ENCODE measurements at regions not wholly inside any gene's neighbourhood (a gene's known extent, or its start where the extent isn't known, plus 50 kb on each side); places are given as distances from the start of the nearest gene placed in this dataset.

DNA sequence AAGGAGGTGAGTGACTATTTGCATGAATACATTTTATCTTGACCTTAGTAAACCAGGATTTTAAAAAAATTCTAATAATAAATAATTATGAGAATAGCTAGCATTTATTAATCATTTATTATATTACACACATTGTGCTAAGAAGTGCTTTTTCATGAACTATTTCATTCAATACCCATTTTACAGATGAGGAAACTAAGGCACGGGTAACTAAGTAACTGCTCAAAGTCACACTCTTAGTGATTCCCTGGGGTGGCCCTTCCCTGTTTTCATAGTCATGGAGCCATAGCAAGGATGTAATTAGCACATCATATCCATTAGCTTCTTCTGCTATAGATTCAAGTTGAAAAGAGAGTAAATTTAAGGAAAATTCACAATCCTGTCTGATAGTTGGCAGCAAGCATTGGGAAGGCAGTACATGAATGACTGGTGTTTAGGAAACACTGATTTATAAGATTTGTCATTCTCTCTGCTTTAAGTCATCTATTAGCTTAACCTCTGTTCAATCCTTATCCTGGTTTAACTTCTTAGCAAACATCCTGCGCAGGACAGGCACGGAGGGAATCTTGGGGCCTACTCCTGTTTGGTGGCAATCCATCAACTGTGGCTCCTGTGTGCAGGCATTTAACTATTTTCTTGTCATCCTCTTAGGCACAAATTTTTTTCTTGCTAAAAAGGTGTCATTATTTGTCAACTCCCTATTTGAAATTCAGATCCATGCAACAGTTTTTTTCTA lies 68.3 kb downstream of the RIN2 start:
- DNase-seq (no peak), ATAC-seq (no peak)
- Histone ChIP-seq H3K9me3 (no peaks in the 10 kb centered on the region), H3K27ac (no peak overlapping the region), H3K4me1 (peaks cover 4 to 65% (median 44%) of the 10 kb centered on the region in 12 donors), H3K4me3 (no peak overlapping the region), H3K27me3 (no peaks in the 10 kb centered on the region), H3K36me3 (no peaks in the 10 kb centered on the region)
- TF ChIP-seq CTCF (IDR thresholded peaks at IDR 0.05) (no peak), POLR2A (IDR thresholded peaks at IDR 0.05) (no peak)
- 89 to 93% (median 91%) methylated on average over 3 of the region's 3 CpGs for WGBS, 4 donors
- intact Hi-C loops (cut with DNase I), result loop anchor here in 4 of 10 donors (5.0 to 10.0 kb wide), 3 partner anchors 39 to 61 kb away; no protein-coding TSS in a partner anchor

- TF ChIP-seq POLR2A (IDR thresholded peaks at IDR 0.05), result no peak
- no peak for TF ChIP-seq CTCF (IDR thresholded peaks at IDR 0.05)
- H3K36me3 ChIP-seq, result no peaks in the 10 kb centered on the region
- intact Hi-C loops (cut with DNase I), result loop anchor here in 4 of 10 donors (5.0 to 10.0 kb wide), 3 partner anchors 41 to 59 kb away; no protein-coding TSS in a partner anchor
- no peaks in the 10 kb centered on the region for H3K27me3 ChIP-seq
- no peaks in the 10 kb centered on the region for H3K9me3 ChIP-seq
- peaks cover 4 to 58% (median 35%) of the 10 kb centered on the region in 12 donors for H3K4me1 ChIP-seq
- peak overlapping the region in 6 of 12 donors; percentile 1 to 19 (median 12) for H3K27ac ChIP-seq
- 64 to 79% (median 73%) methylated on average over 1 of the region's 1 CpG for WGBS, 4 donors
- ATAC-seq (no peak), DNase-seq (no peak)
- no peak overlapping the region for H3K4me3 ChIP-seq
Observed at GRCh38 chr20:19827818-19828217, 69.8 kb downstream of the RIN2 start.

DNA sequence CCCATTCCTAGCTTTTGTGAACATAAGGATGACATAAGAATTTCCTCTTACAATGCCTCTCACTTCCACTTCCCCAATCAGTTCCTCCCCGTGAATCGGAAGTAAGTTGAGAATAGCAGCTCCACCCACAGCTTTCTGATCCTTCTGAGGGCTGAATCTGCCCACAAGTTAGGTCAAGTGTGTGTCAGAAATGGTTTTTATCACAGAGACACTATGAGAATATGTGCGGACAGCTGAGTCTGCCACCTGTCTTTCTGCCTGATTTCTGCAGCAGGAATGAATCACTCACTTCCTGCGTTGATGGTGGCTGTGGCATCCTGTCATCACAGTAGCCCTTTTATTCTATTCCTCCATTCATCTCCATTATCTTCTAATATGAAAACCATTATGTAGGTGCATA lies 70.2 kb downstream of the RIN2 start:
- Histone ChIP-seq H3K36me3 (no peaks in the 10 kb centered on the region), H3K4me3 (no peak overlapping the region), H3K27me3 (no peaks in the 10 kb centered on the region), H3K9me3 (no peaks in the 10 kb centered on the region), H3K4me1 (peaks cover 4 to 54% (median 33%) of the 10 kb centered on the region in 12 donors), H3K27ac (peak overlapping the region in 6 of 12 donors; percentile 1 to 19 (median 12))
- WGBS, 4 donors, result 16 to 20% (median 18%) methylated on average over 4 of the region's 4 CpGs
- peak in 1 of 5 donors; percentile 23 for DNase-seq
- ATAC-seq, result peak in 3 of 4 donors; percentile 47 to 66 (median 55)
- TF ChIP-seq CTCF (IDR thresholded peaks at IDR 0.05), result peak in 8 of 12 donors; percentile 20 to 64 (median 48)
- no peak for TF ChIP-seq POLR2A (IDR thresholded peaks at IDR 0.05)
- intact Hi-C loops (cut with DNase I), result loop anchor here in 4 of 10 donors (5.0 to 10.0 kb wide), 3 partner anchors 41 to 59 kb away; no protein-coding TSS in a partner anchor

- WGBS, 4 donors, result 73 to 83% (median 78%) methylated on average over 2 of the region's 2 CpGs; no CpG with 5 or more reads in 1 of the 4 donors
- Histone ChIP-seq H3K27ac (no peak overlapping the region), H3K27me3 (no peaks in the 10 kb centered on the region), H3K36me3 (no peaks in the 10 kb centered on the region), H3K4me3 (no peak overlapping the region), H3K4me1 (peaks cover 0 to 40% (median 17%) of the 10 kb centered on the region in 12 donors), H3K9me3 (no peaks in the 10 kb centered on the region)
- no peak for ATAC-seq
- DNase-seq, result no peak
- intact Hi-C loops (cut with DNase I), result no loop called here
- TF ChIP-seq POLR2A (IDR thresholded peaks at IDR 0.05) (no peak), CTCF (IDR thresholded peaks at IDR 0.05) (no peak)
Observed at GRCh38 chr20:19830211-19830785, 72.2 kb downstream of the RIN2 start.

Measured in heart left ventricle (tissue), 16 donors.